GM19328 (cell line): ENCODE measurements at regions not wholly inside any gene's neighbourhood (a gene's known extent, or its start where the extent isn't known, plus 50 kb on each side); places are given as distances from the start of the nearest gene placed in this dataset.
"Not testable (repeated sequence)": the region's sequence is repeated elsewhere in the genome, so short reads cannot be mapped to it uniquely, and the experiment has no call there.

ENCODE experiments used
- ATAC-seq: cut with Tn5 transposase; IDR thresholded peaks from one replicate; pipeline ENCODE4 v1.9.1; 2021; ENCODE audit warnings: mild to moderate bottlenecking, moderate library complexity; ENCODE audit not compliant: unreplicated experiment

- ATAC-seq = no peak
Observed at GRCh38 chr5:57776035-57776434, 293.4 kb upstream of the ACTBL2 start.

GRCh38 chr5:57774439-57774838 is 291.8 kb upstream of the ACTBL2 start:
- no peak for ATAC-seq

GRCh38 chr5:57772512-57772911 is 289.9 kb upstream of the ACTBL2 start:
- ATAC-seq = no peak

- ATAC-seq = no peak
Observed at GRCh38 chr5:57770039-57770438, 287.4 kb upstream of the ACTBL2 start.

GRCh38 chr5:57768745-57769144 is 286.1 kb upstream of the ACTBL2 start:
- ATAC-seq = no peak

GRCh38 chr5:57764479-57765089 is 282.0 kb upstream of the ACTBL2 start:
- no peak for ATAC-seq

GRCh38 chr5:57761513-57761912 is 278.9 kb upstream of the ACTBL2 start:
- no peak for ATAC-seq

GRCh38 chr5:57754616-57755015 is 272.0 kb upstream of the ACTBL2 start:
- no peak for ATAC-seq

GRCh38 chr5:57753446-57753845 is 270.8 kb upstream of the ACTBL2 start:
- no peak for ATAC-seq

- no peak for ATAC-seq
Observed at GRCh38 chr5:57751710-57752109, 269.1 kb upstream of the ACTBL2 start.

GRCh38 chr5:57750891-57751290 is 268.3 kb upstream of the ACTBL2 start:
- no peak for ATAC-seq

- ATAC-seq = no peak
Observed at GRCh38 chr5:57750282-57750681, 267.7 kb upstream of the ACTBL2 start.

GRCh38 chr5:57749396-57749795 is 266.8 kb upstream of the ACTBL2 start:
- ATAC-seq = no peak

- ATAC-seq = no peak
Observed at GRCh38 chr5:57745700-57746651, 263.4 kb upstream of the ACTBL2 start.

- ATAC-seq = no peak
Observed at GRCh38 chr5:57745029-57745428, 262.4 kb upstream of the ACTBL2 start.

GRCh38 chr5:57741336-57741735 is 258.7 kb upstream of the ACTBL2 start:
- no peak for ATAC-seq

- ATAC-seq = no peak
Observed at GRCh38 chr5:57738787-57739186, 256.2 kb upstream of the ACTBL2 start.

- ATAC-seq = no peak
Observed at GRCh38 chr5:57738301-57738700, 255.7 kb upstream of the ACTBL2 start.

GRCh38 chr5:57736716-57737115 is 254.1 kb upstream of the ACTBL2 start:
- ATAC-seq = no peak

GRCh38 chr5:57735279-57736153 is 252.9 kb upstream of the ACTBL2 start:
- not testable (repeated sequence) for ATAC-seq

- no peak for ATAC-seq
Observed at GRCh38 chr5:57734296-57734695, 251.7 kb upstream of the ACTBL2 start.
